ENCODE measurements at regions not wholly inside any gene's neighbourhood (a gene's known extent, or its start where the extent isn't known, plus 50 kb on each side); places are given as distances from the start of the nearest gene placed in this dataset.

DNA sequence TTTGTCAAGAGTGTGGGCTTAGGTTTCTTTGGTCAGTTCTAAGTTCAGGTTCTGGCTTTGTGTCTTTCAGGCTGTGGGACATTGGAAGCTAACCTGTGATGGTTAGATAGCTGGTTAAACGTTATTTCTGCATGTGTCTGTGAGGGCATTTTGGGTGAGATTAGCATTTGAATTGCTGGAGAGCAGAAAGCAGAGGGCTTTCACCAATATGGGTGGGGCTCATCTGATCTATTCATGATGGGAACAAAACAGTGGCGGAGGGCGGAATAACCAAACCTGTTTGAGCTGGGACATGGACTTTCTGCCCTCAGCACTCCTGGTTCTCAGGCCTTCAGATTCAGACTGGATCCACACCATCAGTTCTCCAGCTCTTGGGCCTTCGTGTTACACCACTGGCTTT lies 195.4 kb downstream of the KLF13 start:
- no peak overlapping the region for H3K27ac Mint-ChIP-seq (ENCODE audit: unreplicated experiment)
- no peaks in the 10 kb centered on the region for H3K36me3 Mint-ChIP-seq (ENCODE audit: unreplicated experiment)
- peaks cover 9% of the 10 kb centered on the region for H3K27me3 Mint-ChIP-seq (ENCODE audit: unreplicated experiment)
- H3K4me3 Mint-ChIP-seq (ENCODE audit: unreplicated experiment): no peak overlapping the region
- no peaks in the 10 kb centered on the region for H3K9me3 Mint-ChIP-seq (ENCODE audit: unreplicated experiment)
- TF ChIP-seq CTCF (IDR thresholded peaks at IDR 0.05): no peak
- no peaks in the 10 kb centered on the region for H3K4me1 Mint-ChIP-seq (ENCODE audit: unreplicated experiment)
- no peak for DNase-seq (ENCODE audit: extremely low spot score, unreplicated experiment)

GRCh38 chr15:31523027-31523654 lies 196.5 kb downstream of the KLF13 start:
- Mint-ChIP-seq H3K27ac (ENCODE audit: unreplicated experiment) (no peak overlapping the region), H3K4me3 (ENCODE audit: unreplicated experiment) (no peak overlapping the region), H3K4me1 (ENCODE audit: unreplicated experiment) (no peaks in the 10 kb centered on the region), H3K27me3 (ENCODE audit: unreplicated experiment) (peaks cover 9% of the 10 kb centered on the region), H3K9me3 (ENCODE audit: unreplicated experiment) (no peaks in the 10 kb centered on the region), H3K36me3 (ENCODE audit: unreplicated experiment) (no peaks in the 10 kb centered on the region)
- DNase-seq (ENCODE audit: extremely low spot score, unreplicated experiment): peak; percentile 72
- no peak for TF ChIP-seq CTCF (IDR thresholded peaks at IDR 0.05)

GRCh38 chr15:31523655-31524049 lies 197.0 kb downstream of the KLF13 start:
- Mint-ChIP-seq H3K4me1 (ENCODE audit: unreplicated experiment) (no peaks in the 10 kb centered on the region), H3K36me3 (ENCODE audit: unreplicated experiment) (no peaks in the 10 kb centered on the region), H3K27ac (ENCODE audit: unreplicated experiment) (no peak overlapping the region), H3K4me3 (ENCODE audit: unreplicated experiment) (no peak overlapping the region), H3K9me3 (ENCODE audit: unreplicated experiment) (no peaks in the 10 kb centered on the region), H3K27me3 (ENCODE audit: unreplicated experiment) (peaks cover 9% of the 10 kb centered on the region)
- peak; percentile 70 for DNase-seq (ENCODE audit: extremely low spot score, unreplicated experiment)
- TF ChIP-seq CTCF (IDR thresholded peaks at IDR 0.05): no peak

DNA sequence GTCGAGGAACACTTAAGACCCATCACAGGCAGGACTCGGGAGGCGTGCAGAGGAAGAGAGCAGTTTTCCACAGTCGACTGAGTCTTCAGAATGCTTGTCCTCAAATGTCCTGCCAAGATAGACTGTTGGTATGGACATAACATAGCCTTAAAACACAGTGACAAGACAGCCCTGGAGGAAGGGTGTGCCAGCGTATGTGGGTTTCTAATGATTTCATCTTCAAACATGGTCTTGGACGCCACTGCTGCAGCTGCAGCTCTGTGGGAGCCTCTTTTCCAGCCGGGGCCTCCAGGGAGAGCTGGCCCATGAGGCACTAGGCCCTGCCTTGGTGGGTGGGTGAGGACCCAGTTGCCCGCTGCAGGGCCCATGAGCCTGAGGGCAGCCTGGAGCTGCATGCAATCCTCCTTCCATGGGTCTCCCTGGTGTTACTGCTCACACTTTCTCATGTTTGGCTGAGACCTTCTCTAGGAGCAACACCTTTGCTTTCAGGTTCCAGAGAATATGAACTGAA lies 198.6 kb downstream of the KLF13 start:
- DNase-seq (ENCODE audit: extremely low spot score, unreplicated experiment): peak; percentile 82
- TF ChIP-seq CTCF (IDR thresholded peaks at IDR 0.05): no peak
- Mint-ChIP-seq H3K4me1 (ENCODE audit: unreplicated experiment) (no peaks in the 10 kb centered on the region), H3K4me3 (ENCODE audit: unreplicated experiment) (no peak overlapping the region), H3K36me3 (ENCODE audit: unreplicated experiment) (no peaks in the 10 kb centered on the region), H3K27ac (ENCODE audit: unreplicated experiment) (no peak overlapping the region), H3K9me3 (ENCODE audit: unreplicated experiment) (no peaks in the 10 kb centered on the region), H3K27me3 (ENCODE audit: unreplicated experiment) (peaks cover 8% of the 10 kb centered on the region)

GRCh38 chr15:31525988-31526665 lies 199.5 kb downstream of the KLF13 start:
- no peaks in the 10 kb centered on the region for H3K9me3 Mint-ChIP-seq (ENCODE audit: unreplicated experiment)
- no peak overlapping the region for H3K27ac Mint-ChIP-seq (ENCODE audit: unreplicated experiment)
- TF ChIP-seq CTCF (IDR thresholded peaks at IDR 0.05): no peak
- no peaks in the 10 kb centered on the region for H3K36me3 Mint-ChIP-seq (ENCODE audit: unreplicated experiment)
- DNase-seq (ENCODE audit: extremely low spot score, unreplicated experiment): peak; percentile 82
- no peaks in the 10 kb centered on the region for H3K4me1 Mint-ChIP-seq (ENCODE audit: unreplicated experiment)
- H3K4me3 Mint-ChIP-seq (ENCODE audit: unreplicated experiment): no peak overlapping the region
- peaks cover 11% of the 10 kb centered on the region for H3K27me3 Mint-ChIP-seq (ENCODE audit: unreplicated experiment)
